HCT116 (cell line): ENCODE measurements at regions not wholly inside any gene's neighbourhood (a gene's known extent, or its start where the extent isn't known, plus 50 kb on each side); places are given as distances from the start of the nearest gene placed in this dataset.

Source experiments
- CTCF ChIP-seq, 3 experiments: fragments of 200-600 bp in 1 of 3; sonication (generic) in 1 of 3; IDR thresholded peaks in 2 of 3; conservative IDR thresholded peaks in 1 of 3; 2 replicates each; pipeline ENCODE4 v1.5.1; 2012 to 2017; ENCODE audit warnings: low read depth in 2 of 3, low read length in 2 of 3, antibody characterized with exemption in 1 of 3, borderline replicate concordance in 1 of 3, control low read depth in 1 of 3, mild to moderate bottlenecking in 1 of 3, mixed read lengths in 1 of 3, mixed run types in 1 of 3, moderate library complexity in 1 of 3; ENCODE audit not compliant: insufficient read depth in 1 of 3
- EZH2 ChIP-seq: fragments of 200-600 bp; sonication (generic); IDR thresholded peaks from 2 replicates; pipeline ENCODE4 v1.6.1; 2017; ENCODE audit warnings: antibody characterized with exemption, mixed run types
- EZH2phosphoT487 ChIP-seq: fragments of 200-600 bp; IDR thresholded peaks from 2 replicates; pipeline ENCODE4 v1.6.1; 2018; ENCODE audit warnings: antibody characterized with exemption, borderline replicate concordance
- MAX ChIP-seq: IDR thresholded peaks from 2 replicates; pipeline ENCODE4 v1.6.1; 2012
- POLR2A ChIP-seq: IDR thresholded peaks from 2 replicates; pipeline ENCODE4 v1.7.0; 2011; ENCODE audit warnings: borderline replicate concordance; ENCODE audit not compliant: insufficient read depth, insufficient read length; ENCODE audit errors: extremely low read depth
- POLR2AphosphoS5 ChIP-seq: IDR thresholded peaks from 2 replicates; pipeline ENCODE4 v1.6.1; 2011; ENCODE audit warnings: mild to moderate bottlenecking, low read depth, low read length, moderate library complexity
- YY1 ChIP-seq: IDR thresholded peaks from 2 replicates; pipeline ENCODE4 v1.6.1; 2011; ENCODE audit warnings: low read length, low read depth, moderate library complexity, mild to moderate bottlenecking; ENCODE audit not compliant: insufficient replicate concordance; ENCODE audit errors: extremely low read depth
- ZNF274 ChIP-seq: fragments of 200-500 bp; sonication (Bioruptor generic); IDR thresholded peaks from 2 replicates; pipeline ENCODE4 v1.6.1; 2014; ENCODE audit warnings: mild to moderate bottlenecking, low read depth, low read length, inconsistent platforms

GRCh38 chr13:74570834-74571233 lies 436.6 kb upstream of the KLF12 start:
- TF ChIP-seq YY1 (no peak), CTCF (IDR thresholded peaks at IDR 0.05 in 2 of 3, conservative IDR thresholded peaks at IDR 0.05 in 1 of 3; ENCODE audit: borderline replicate concordance in 1 of 3, insufficient read depth in 1 of 3, low read depth in 2 of 3, low read length in 2 of 3) (no peak), ZNF274 (no peak), POLR2AphosphoS5 (no peak), EZH2 (no peak), POLR2A (no peak), MAX (peak; percentile 47), EZH2phosphoT487 (no peak)
